ENCODE measurements at regions not wholly inside any gene's neighbourhood (a gene's known extent, or its start where the extent isn't known, plus 50 kb on each side); places are given as distances from the start of the nearest gene placed in this dataset.
A peak's percentile ranks its signal among the peaks of the same experiment; 100 is the strongest.

GRCh38 chr13:88651531-88651930 lies 980.4 kb downstream of the SLITRK5 start:
- H4K20me1 ChIP-seq (ENCODE audit: insufficient read depth), result no peaks in the 10 kb centered on the region
- ChIA-PET POLR2A (no interaction called here), RAD21 (ENCODE audit: low non-redundant PET in 1 of 2, low total read pairs in 2 of 2, uncharacterized antibody in 2 of 2, unreplicated experiment in 2 of 2) (no interaction called here), CTCF (no interaction called here)
- no peaks in the 10 kb centered on the region for H3K27me3 ChIP-seq (ENCODE audit: insufficient read depth, low read length)
- H3K9me3 ChIP-seq (ENCODE audit: control insufficient read depth in 1 of 2, insufficient read depth in 1 of 2, low read depth in 1 of 2, low read length in 2 of 2), result no peaks in the 10 kb centered on the region
- no peak for DNase-seq (ENCODE audit: low read depth, low spot score)
- no peaks in the 10 kb centered on the region for H3K79me2 ChIP-seq (ENCODE audit: insufficient read depth, low read length)
- intact Hi-C loops (cut with micrococcal nuclease), result no loop called here
- no peak overlapping the region for H3K4me3 ChIP-seq (replicated peaks in 1 of 2; ENCODE audit: low read depth in 1 of 2, low read length in 2 of 2)
- no peak for TF ChIP-seq SIN3A (IDR thresholded peaks at IDR 0.05; ENCODE audit: low read depth)
- TF ChIP-seq SRF (IDR thresholded peaks at IDR 0.05; ENCODE audit: low read depth), result no peak
- no peak for TF ChIP-seq REST (IDR thresholded peaks at IDR 0.05; ENCODE audit: low read depth)
- TF ChIP-seq YY1 (IDR thresholded peaks at IDR 0.05; ENCODE audit: extremely low read depth, insufficient replicate concordance, low read depth, low read length), result no peak
- TF ChIP-seq SP1 (IDR thresholded peaks at IDR 0.05; ENCODE audit: low read depth), result no peak
- no peaks in the 10 kb centered on the region for H3K4me1 ChIP-seq (ENCODE audit: control insufficient read depth in 1 of 2, insufficient read depth in 2 of 2, low read length in 2 of 2)
- no peaks in the 10 kb centered on the region for H3K36me3 ChIP-seq (ENCODE audit: control insufficient read depth in 1 of 2, insufficient read depth in 2 of 2, low read length in 2 of 2)
- no peak for ATAC-seq
- H3K9me2 ChIP-seq (ENCODE audit: insufficient read depth), result no peaks in the 10 kb centered on the region
- H3K4me2 ChIP-seq (ENCODE audit: low read length), result no peak overlapping the region
- no peak overlapping the region for H2AFZ ChIP-seq (ENCODE audit: low read depth, low read length, poor library complexity, severe bottlenecking)
- H3K27ac ChIP-seq (ENCODE audit: low read depth, low read length), result no peak overlapping the region
- no TSS peak for BruUV-seq (replicated peaks)
- no peak overlapping the region for H3K9ac ChIP-seq (ENCODE audit: low read length)

- no TSS peak for BruUV-seq (replicated peaks)
- Histone ChIP-seq H3K4me3 (replicated peaks in 1 of 2; ENCODE audit: low read depth in 1 of 2, low read length in 2 of 2) (no peak overlapping the region), H2AFZ (ENCODE audit: low read depth, low read length, poor library complexity, severe bottlenecking) (no peak overlapping the region), H3K36me3 (ENCODE audit: control insufficient read depth in 1 of 2, insufficient read depth in 2 of 2, low read length in 2 of 2) (no peaks in the 10 kb centered on the region), H3K27ac (ENCODE audit: low read depth, low read length) (no peak overlapping the region), H3K27me3 (ENCODE audit: insufficient read depth, low read length) (no peaks in the 10 kb centered on the region), H3K4me2 (ENCODE audit: low read length) (peak overlapping the region; percentile 25), H3K4me1 (ENCODE audit: control insufficient read depth in 1 of 2, insufficient read depth in 2 of 2, low read length in 2 of 2) (no peaks in the 10 kb centered on the region), H4K20me1 (ENCODE audit: insufficient read depth) (no peaks in the 10 kb centered on the region), H3K9me2 (ENCODE audit: insufficient read depth) (no peaks in the 10 kb centered on the region), H3K9me3 (ENCODE audit: control insufficient read depth in 1 of 2, insufficient read depth in 1 of 2, low read depth in 1 of 2, low read length in 2 of 2) (peaks cover 0 to 10% of the 10 kb centered on the region in 2 experiments; a peak in 1 of 4 replicates), H3K9ac (ENCODE audit: low read length) (no peak overlapping the region), H3K79me2 (ENCODE audit: insufficient read depth, low read length) (no peaks in the 10 kb centered on the region)
- no peak for TF ChIP-seq EZH2phosphoT487 (IDR thresholded peaks at IDR 0.05; ENCODE audit: borderline replicate concordance)
- no peak for TF ChIP-seq ZNF274 (IDR thresholded peaks at IDR 0.05; ENCODE audit: low read depth, low read length)
- TF ChIP-seq MAX (IDR thresholded peaks at IDR 0.05), result no peak
- no peak for TF ChIP-seq SIN3A (IDR thresholded peaks at IDR 0.05; ENCODE audit: low read depth)
- no peak for TF ChIP-seq CTCF (IDR thresholded peaks at IDR 0.05 in 2 of 3, conservative IDR thresholded peaks at IDR 0.05 in 1 of 3; ENCODE audit: borderline replicate concordance in 1 of 3, insufficient read depth in 1 of 3, low read depth in 2 of 3, low read length in 2 of 3)
- TF ChIP-seq FOSL1 (IDR thresholded peaks at IDR 0.05; ENCODE audit: low read depth), result no peak
- TF ChIP-seq SP1 (IDR thresholded peaks at IDR 0.05; ENCODE audit: low read depth), result no peak
- no peak for TF ChIP-seq POLR2A (IDR thresholded peaks at IDR 0.05; ENCODE audit: borderline replicate concordance, extremely low read depth, insufficient read depth, insufficient read length)
- no peak for TF ChIP-seq EGR1 (IDR thresholded peaks at IDR 0.05; ENCODE audit: low read depth)
- no peak for TF ChIP-seq JUND (IDR thresholded peaks at IDR 0.05)
- TF ChIP-seq RAD21 (IDR thresholded peaks at IDR 0.05; ENCODE audit: low read depth), result no peak
- TF ChIP-seq ATF3 (IDR thresholded peaks at IDR 0.05), result no peak
- TF ChIP-seq EZH2 (IDR thresholded peaks at IDR 0.05), result no peak
- ATAC-seq (no peak), DNase-seq (ENCODE audit: low read depth, low spot score) (no peak)
- ChIA-PET POLR2A (no interaction called here), CTCF (no interaction called here), RAD21 (ENCODE audit: low non-redundant PET in 1 of 2, low total read pairs in 2 of 2, uncharacterized antibody in 2 of 2, unreplicated experiment in 2 of 2) (no interaction called here)
- intact Hi-C loops (cut with micrococcal nuclease), result no loop called here
Observed at GRCh38 chr13:88656751-88657150, 985.6 kb downstream of the SLITRK5 start.

Data from HCT116 (cell line).